ENCODE measurements at regions not wholly inside any gene's neighbourhood (a gene's known extent, or its start where the extent isn't known, plus 50 kb on each side); places are given as distances from the start of the nearest gene placed in this dataset.
"Not testable (repeated sequence)": the region's sequence is repeated elsewhere in the genome, so short reads cannot be mapped to it uniquely, and the experiment has no call there.

- H3K36me3 ChIP-seq = no peaks in the 10 kb centered on the region
- TF ChIP-seq CTCF (IDR thresholded peaks at IDR 0.05) (no peak), POLR2A (IDR thresholded peaks at IDR 0.05) (no peak)
- H3K4me1 ChIP-seq = no peaks in the 10 kb centered on the region
- DNase-seq (no peak), ATAC-seq (no peak)
- no peak overlapping the region for H3K4me3 ChIP-seq
- H3K27ac ChIP-seq = no peak overlapping the region
- 92% methylated on average over 4 of the region's 4 CpGs for WGBS (ENCODE audit: insufficient coverage, low coverage, low lambda C conversion rate, missing lambda C conversion rate)
- H3K27me3 ChIP-seq = no peaks in the 10 kb centered on the region
- H3K9me3 ChIP-seq = no peaks in the 10 kb centered on the region
- intact Hi-C loops (cut with DNase I) = no loop called here
Observed at GRCh38 chr15:62666046-62666445, 376.5 kb upstream of the TPM1 start.

GRCh38 chr15:62672268-62672667 is 370.3 kb upstream of the TPM1 start:
- Histone ChIP-seq H3K27ac (no peak overlapping the region), H3K36me3 (no peaks in the 10 kb centered on the region), H3K27me3 (no peaks in the 10 kb centered on the region), H3K9me3 (no peaks in the 10 kb centered on the region), H3K4me3 (no peak overlapping the region), H3K4me1 (no peaks in the 10 kb centered on the region)
- 65% methylated on average over 2 of the region's 2 CpGs for WGBS (ENCODE audit: insufficient coverage, low coverage, low lambda C conversion rate, missing lambda C conversion rate)
- no peak for TF ChIP-seq POLR2A (IDR thresholded peaks at IDR 0.05)
- no peak for TF ChIP-seq CTCF (IDR thresholded peaks at IDR 0.05)
- intact Hi-C loops (cut with DNase I) = no loop called here
- DNase-seq = no peak
- ATAC-seq = no peak

- Histone ChIP-seq H3K27me3 (no peaks in the 10 kb centered on the region), H3K9me3 (no peaks in the 10 kb centered on the region), H3K27ac (no peak overlapping the region), H3K4me1 (no peaks in the 10 kb centered on the region), H3K36me3 (no peaks in the 10 kb centered on the region), H3K4me3 (no peak overlapping the region)
- 90% methylated on average over 6 of the region's 6 CpGs for WGBS (ENCODE audit: insufficient coverage, low coverage, low lambda C conversion rate, missing lambda C conversion rate)
- DNase-seq (no peak), ATAC-seq (no peak)
- intact Hi-C loops (cut with DNase I) = no loop called here
- no peak for TF ChIP-seq POLR2A (IDR thresholded peaks at IDR 0.05)
- TF ChIP-seq CTCF (IDR thresholded peaks at IDR 0.05) = no peak
Observed at GRCh38 chr15:62676891-62677290, 365.7 kb upstream of the TPM1 start.

- no peaks in the 10 kb centered on the region for H3K9me3 ChIP-seq
- TF ChIP-seq CTCF (IDR thresholded peaks at IDR 0.05) (no peak), POLR2A (IDR thresholded peaks at IDR 0.05) (no peak)
- H3K4me3 ChIP-seq = no peak overlapping the region
- H3K4me1 ChIP-seq = no peaks in the 10 kb centered on the region
- ATAC-seq (no peak), DNase-seq (no peak)
- 86% methylated on average over 6 of the region's 6 CpGs for WGBS (ENCODE audit: insufficient coverage, low coverage, low lambda C conversion rate, missing lambda C conversion rate)
- no peaks in the 10 kb centered on the region for H3K27me3 ChIP-seq
- intact Hi-C loops (cut with DNase I) = no loop called here
- no peak overlapping the region for H3K27ac ChIP-seq
- no peaks in the 10 kb centered on the region for H3K36me3 ChIP-seq
Observed at GRCh38 chr15:62681939-62682896, 360.3 kb upstream of the TPM1 start.

- H3K27me3 ChIP-seq = not testable (repeated sequence)
Observed at GRCh38 chr15:62683192-62683591, 359.4 kb upstream of the TPM1 start.

More at GRCh38 chr15:62683192-62683591, 359.4 kb upstream of the TPM1 start:
- H3K9me3 ChIP-seq; H3K36me3 ChIP-seq; H3K27ac ChIP-seq; H3K4me1 ChIP-seq; DNase-seq; ATAC-seq; H3K4me3 ChIP-seq; intact Hi-C loops (cut with DNase I): not testable (repeated sequence)
- WGBS (ENCODE audit: insufficient coverage, low coverage, low lambda C conversion rate, missing lambda C conversion rate) = 93% methylated on average over 3 of the region's 8 CpGs
